KMS-11 (cell line): ENCODE measurements at regions not wholly inside any gene's neighbourhood (a gene's known extent, or its start where the extent isn't known, plus 50 kb on each side); places are given as distances from the start of the nearest gene placed in this dataset.

Experiments
- H2AFZ ChIP-seq: fragments of 200-600 bp; sonication (generic); 2 replicates; pipeline ENCODE4 v1.6.1; 2016; ENCODE audit warnings: antibody characterized with exemption, mixed run types, low read depth
- H3K27ac ChIP-seq: fragments of 200-600 bp; sonication (generic); 2 replicates; pipeline ENCODE4 v1.6.1; 2016; ENCODE audit warnings: mild to moderate bottlenecking, mixed run types
- H3K27me3 ChIP-seq: fragments of 200-600 bp; sonication (generic); 2 replicates; pipeline ENCODE4 v1.6.1; 2017; ENCODE audit warnings: mild to moderate bottlenecking, low read depth, mixed run types, moderate library complexity; ENCODE audit not compliant: insufficient read depth
- H3K36me3 ChIP-seq: fragments of 200-600 bp; sonication (generic); 2 replicates; pipeline ENCODE4 v1.6.1; 2017; ENCODE audit warnings: mild to moderate bottlenecking, mixed run types; ENCODE audit not compliant: insufficient read depth
- H3K4me1 ChIP-seq: fragments of 200-600 bp; sonication (generic); 2 replicates; pipeline ENCODE4 v1.6.1; 2016; ENCODE audit warnings: mild to moderate bottlenecking, low read depth, mixed run types; ENCODE audit not compliant: poor library complexity, severe bottlenecking
- H3K4me2 ChIP-seq: fragments of 200-600 bp; sonication (generic); 2 replicates; pipeline ENCODE4 v1.7.0; 2016; ENCODE audit warnings: mild to moderate bottlenecking, mixed run types
- H3K4me3 ChIP-seq: fragments of 200-600 bp; sonication (generic); IDR thresholded peaks from 2 replicates; pipeline ENCODE4 v1.6.1; 2017; ENCODE audit warnings: low read depth, low read length, mixed read lengths; ENCODE audit not compliant: insufficient read depth
- H3K79me2 ChIP-seq: fragments of 200-600 bp; sonication (generic); 2 replicates; pipeline ENCODE4 v1.6.1; 2016; ENCODE audit warnings: low read depth, mixed run types; ENCODE audit not compliant: insufficient read depth
- H3K9ac ChIP-seq: fragments of 200-600 bp; sonication (generic); 2 replicates; pipeline ENCODE4 v1.6.1; 2016; ENCODE audit warnings: mild to moderate bottlenecking, mixed run types
- H4K20me1 ChIP-seq: fragments of 200-600 bp; sonication (generic); 2 replicates; pipeline ENCODE4 v1.6.1; 2016; ENCODE audit warnings: mild to moderate bottlenecking, mixed run types; ENCODE audit not compliant: insufficient read depth
- CTCF ChIP-seq: fragments of 200-600 bp; sonication (generic); conservative IDR thresholded peaks from 2 replicates; pipeline ENCODE4 v1.6.1; 2017; ENCODE audit warnings: low read depth, mild to moderate bottlenecking, antibody characterized with exemption, low read length, moderate library complexity, mixed read lengths

GRCh38 chr5:22988937-22989336, 135.8 kb upstream of the CDH12 start:
- H3K79me2 ChIP-seq, result no peaks in the 10 kb centered on the region
- no peak overlapping the region for H3K27ac ChIP-seq
- H3K4me1 ChIP-seq, result no peaks in the 10 kb centered on the region
- H3K4me3 ChIP-seq, result no peak overlapping the region
- H3K4me2 ChIP-seq, result no peak overlapping the region
- TF ChIP-seq CTCF, result no peak
- H4K20me1 ChIP-seq, result no peaks in the 10 kb centered on the region
- no peak overlapping the region for H3K9ac ChIP-seq
- no peaks in the 10 kb centered on the region for H3K36me3 ChIP-seq
- H3K27me3 ChIP-seq, result no peaks in the 10 kb centered on the region
- H2AFZ ChIP-seq, result no peak overlapping the region

GRCh38 chr5:22986281-22986680, 133.1 kb upstream of the CDH12 start:
- no peak for TF ChIP-seq CTCF
- Histone ChIP-seq H3K36me3 (no peaks in the 10 kb centered on the region), H3K4me2 (no peak overlapping the region), H4K20me1 (no peaks in the 10 kb centered on the region), H3K79me2 (no peaks in the 10 kb centered on the region), H2AFZ (no peak overlapping the region), H3K27me3 (no peaks in the 10 kb centered on the region), H3K27ac (no peak overlapping the region), H3K4me1 (no peaks in the 10 kb centered on the region), H3K4me3 (no peak overlapping the region), H3K9ac (no peak overlapping the region)

GRCh38 chr5:22985446-22985845, 132.3 kb upstream of the CDH12 start:
- TF ChIP-seq CTCF, result no peak
- Histone ChIP-seq H3K4me2 (no peak overlapping the region), H3K4me3 (no peak overlapping the region), H3K27ac (no peak overlapping the region), H3K36me3 (no peaks in the 10 kb centered on the region), H4K20me1 (no peaks in the 10 kb centered on the region), H2AFZ (no peak overlapping the region), H3K4me1 (no peaks in the 10 kb centered on the region), H3K27me3 (no peaks in the 10 kb centered on the region), H3K9ac (no peak overlapping the region), H3K79me2 (no peaks in the 10 kb centered on the region)

GRCh38 chr5:22970956-22971618, 117.9 kb upstream of the CDH12 start:
- Histone ChIP-seq H4K20me1 (no peaks in the 10 kb centered on the region), H3K36me3 (no peaks in the 10 kb centered on the region), H3K4me3 (no peak overlapping the region), H2AFZ (no peak overlapping the region), H3K9ac (no peak overlapping the region), H3K27me3 (no peaks in the 10 kb centered on the region), H3K4me1 (no peaks in the 10 kb centered on the region), H3K79me2 (no peaks in the 10 kb centered on the region), H3K27ac (no peak overlapping the region), H3K4me2 (no peak overlapping the region)
- TF ChIP-seq CTCF, result no peak
